Iris pigment epithelial cell (primary cell): ENCODE measurements at regions not wholly inside any gene's neighbourhood (a gene's known extent, or its start where the extent isn't known, plus 50 kb on each side); places are given as distances from the start of the nearest gene placed in this dataset.
A peak's percentile ranks its signal among the peaks of the same experiment; 100 is the strongest.

Source experiments
- DNase-seq: peaks from one replicate; pipeline ENCODE4 v3.0.0-alpha.2; 2011; ENCODE audit warnings: low read depth

- peak; percentile 89 for DNase-seq
Measured at GRCh38 chr13:72530471-72530870, 197.0 kb downstream of the MZT1 start.

GRCh38 chr13:72527333-72527732 is 200.1 kb downstream of the MZT1 start:
- no peak for DNase-seq

- DNase-seq, result no peak
Measured at GRCh38 chr13:72523593-72523992, 203.8 kb downstream of the MZT1 start.

GRCh38 chr13:72523049-72523448 is 204.4 kb downstream of the MZT1 start:
- no peak for DNase-seq

- DNase-seq, result no peak
Measured at GRCh38 chr13:72521940-72522661, 205.3 kb downstream of the MZT1 start.

GRCh38 chr13:72514146-72514545 is 213.3 kb downstream of the MZT1 start:
- peak; percentile 73 for DNase-seq

- no peak for DNase-seq
Measured at GRCh38 chr13:72508392-72508791, 219.0 kb downstream of the MZT1 start.

- DNase-seq, result peak; percentile 27
Measured at GRCh38 chr13:72507416-72508199, 219.8 kb downstream of the MZT1 start.

GRCh38 chr13:72506706-72507105 is 220.7 kb downstream of the MZT1 start:
- no peak for DNase-seq

- DNase-seq, result no peak
Measured at GRCh38 chr13:72505376-72505775, 222.1 kb downstream of the MZT1 start.

- DNase-seq, result peak; percentile 55
Measured at GRCh38 chr13:72504131-72504841, 223.1 kb downstream of the MZT1 start.

- DNase-seq, result peak; percentile 17
Measured at GRCh38 chr13:72500851-72501250, 226.6 kb downstream of the MZT1 start.

GRCh38 chr13:72495681-72496080 is 231.7 kb downstream of the MZT1 start:
- DNase-seq, result no peak

- DNase-seq, result no peak
Measured at GRCh38 chr13:72489751-72490150, 237.7 kb downstream of the MZT1 start.

GRCh38 chr13:72473321-72473720 is 254.1 kb downstream of the MZT1 start:
- no peak for DNase-seq

GRCh38 chr13:72469906-72470305 is 257.5 kb downstream of the MZT1 start:
- peak; percentile 5 for DNase-seq

- peak; percentile 39 for DNase-seq
Measured at GRCh38 chr13:72463561-72463960, 263.9 kb downstream of the MZT1 start.

GRCh38 chr13:72462726-72463125 is 264.7 kb downstream of the MZT1 start:
- DNase-seq, result no peak

GRCh38 chr13:72462166-72462565 is 265.3 kb downstream of the MZT1 start:
- no peak for DNase-seq

GRCh38 chr13:72458701-72459100 is 268.7 kb downstream of the MZT1 start:
- peak; percentile 67 for DNase-seq

GRCh38 chr13:72457151-72457550 is 270.3 kb downstream of the MZT1 start:
- no peak for DNase-seq

- no peak for DNase-seq
Measured at GRCh38 chr13:72456486-72456885, 270.9 kb downstream of the MZT1 start.

GRCh38 chr13:72453161-72453560 is 274.3 kb downstream of the MZT1 start:
- DNase-seq, result no peak
